Neural crest cell (in vitro differentiated cells): ENCODE measurements at regions not wholly inside any gene's neighbourhood (a gene's known extent, or its start where the extent isn't known, plus 50 kb on each side); places are given as distances from the start of the nearest gene placed in this dataset.

ENCODE experiments used
- DNase-seq: peaks from one replicate; pipeline ENCODE4 v3.0.0; 2021; ENCODE audit warnings: low read depth, mixed read lengths, low spot score
- H3K27ac Mint-ChIP-seq: one replicate; pipeline ENCODE4 v1.8.0; 2021; ENCODE audit warnings: mild to moderate bottlenecking, mixed read lengths; ENCODE audit not compliant: unreplicated experiment
- H3K27me3 Mint-ChIP-seq: 2 replicates; pipeline ENCODE4 v1.8.0; 2021; ENCODE audit warnings: low read depth, mild to moderate bottlenecking, mixed read lengths
- H3K36me3 Mint-ChIP-seq: 2 replicates; pipeline ENCODE4 v1.8.0; 2021; ENCODE audit warnings: low read depth, mild to moderate bottlenecking, mixed read lengths
- H3K4me1 Mint-ChIP-seq: 2 replicates; pipeline ENCODE4 v1.8.0; 2021; ENCODE audit warnings: mixed read lengths
- H3K4me3 Mint-ChIP-seq: one replicate; pipeline ENCODE4 v1.8.0; 2021; ENCODE audit warnings: mild to moderate bottlenecking, mixed read lengths
- H3K9me3 Mint-ChIP-seq: 2 replicates; pipeline ENCODE4 v1.8.0; 2021; ENCODE audit warnings: mixed read lengths
- TF ChIP-seq, protein P1 (sequence below): fragments of 200-600 bp; sonication (generic); conservative IDR thresholded peaks from 2 replicates; pipeline ENCODE4 v1.5.0; 2021; ENCODE audit warnings: antibody characterized with exemption, mild to moderate bottlenecking

DNA sequence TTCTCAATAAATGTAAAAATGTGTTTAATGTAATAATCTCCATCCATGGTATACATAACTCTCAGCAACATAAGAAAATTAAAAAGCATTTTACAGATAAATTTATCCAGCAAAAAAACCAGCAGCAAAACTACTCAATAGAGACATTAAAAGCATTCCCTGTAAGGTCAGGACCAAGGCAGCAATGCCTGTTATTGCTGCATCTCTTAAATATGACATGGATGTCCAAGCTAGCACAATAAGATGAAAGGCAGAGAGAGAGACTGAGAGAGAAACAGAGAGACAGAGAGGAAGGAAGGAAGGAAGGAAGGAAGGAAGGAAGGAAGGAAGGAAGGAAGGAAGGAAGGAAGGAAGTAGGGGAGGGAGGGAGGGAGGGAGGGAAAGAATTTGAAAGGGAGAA is 289.0 kb upstream of the PAPPA start:
- no peaks in the 10 kb centered on the region for H3K36me3 Mint-ChIP-seq

DNA sequence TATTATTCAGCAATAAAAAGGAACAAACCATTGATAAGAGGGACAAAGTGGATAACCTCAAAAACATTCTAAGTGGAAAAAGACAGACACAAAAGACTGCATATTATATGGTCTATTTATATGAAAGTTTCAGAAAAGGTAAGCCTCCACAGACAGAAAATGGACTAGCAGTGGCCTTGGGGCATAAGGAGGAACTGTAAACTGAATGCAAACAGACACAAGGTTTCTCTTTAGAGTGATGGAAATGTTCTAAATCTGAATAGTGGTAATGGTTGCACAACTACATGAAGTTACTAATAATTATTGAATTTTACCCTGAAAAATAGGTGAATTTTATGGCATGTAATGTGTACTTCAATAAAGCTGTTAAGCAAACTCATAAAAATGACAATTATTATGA is 286.3 kb upstream of the PAPPA start:
- no peak overlapping the region for H3K4me3 Mint-ChIP-seq
- H3K27ac Mint-ChIP-seq: no peak overlapping the region
- TF ChIP-seq, protein P1, sequence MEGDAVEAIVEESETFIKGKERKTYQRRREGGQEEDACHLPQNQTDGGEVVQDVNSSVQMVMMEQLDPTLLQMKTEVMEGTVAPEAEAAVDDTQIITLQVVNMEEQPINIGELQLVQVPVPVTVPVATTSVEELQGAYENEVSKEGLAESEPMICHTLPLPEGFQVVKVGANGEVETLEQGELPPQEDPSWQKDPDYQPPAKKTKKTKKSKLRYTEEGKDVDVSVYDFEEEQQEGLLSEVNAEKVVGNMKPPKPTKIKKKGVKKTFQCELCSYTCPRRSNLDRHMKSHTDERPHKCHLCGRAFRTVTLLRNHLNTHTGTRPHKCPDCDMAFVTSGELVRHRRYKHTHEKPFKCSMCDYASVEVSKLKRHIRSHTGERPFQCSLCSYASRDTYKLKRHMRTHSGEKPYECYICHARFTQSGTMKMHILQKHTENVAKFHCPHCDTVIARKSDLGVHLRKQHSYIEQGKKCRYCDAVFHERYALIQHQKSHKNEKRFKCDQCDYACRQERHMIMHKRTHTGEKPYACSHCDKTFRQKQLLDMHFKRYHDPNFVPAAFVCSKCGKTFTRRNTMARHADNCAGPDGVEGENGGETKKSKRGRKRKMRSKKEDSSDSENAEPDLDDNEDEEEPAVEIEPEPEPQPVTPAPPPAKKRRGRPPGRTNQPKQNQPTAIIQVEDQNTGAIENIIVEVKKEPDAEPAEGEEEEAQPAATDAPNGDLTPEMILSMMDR: no peak
- H3K9me3 Mint-ChIP-seq: no peaks in the 10 kb centered on the region
- DNase-seq: no peak
- no peaks in the 10 kb centered on the region for H3K27me3 Mint-ChIP-seq
- no peaks in the 10 kb centered on the region for H3K36me3 Mint-ChIP-seq
- no peaks in the 10 kb centered on the region for H3K4me1 Mint-ChIP-seq

More for the DNA sequence above, 289.0 kb upstream of the PAPPA start:
- no peaks in the 10 kb centered on the region for H3K9me3 Mint-ChIP-seq
- H3K27ac Mint-ChIP-seq: no peak overlapping the region
- no peaks in the 10 kb centered on the region for H3K4me1 Mint-ChIP-seq
- TF ChIP-seq, protein P1: no peak
- no peak for DNase-seq
- H3K27me3 Mint-ChIP-seq: no peaks in the 10 kb centered on the region
- no peak overlapping the region for H3K4me3 Mint-ChIP-seq

DNA sequence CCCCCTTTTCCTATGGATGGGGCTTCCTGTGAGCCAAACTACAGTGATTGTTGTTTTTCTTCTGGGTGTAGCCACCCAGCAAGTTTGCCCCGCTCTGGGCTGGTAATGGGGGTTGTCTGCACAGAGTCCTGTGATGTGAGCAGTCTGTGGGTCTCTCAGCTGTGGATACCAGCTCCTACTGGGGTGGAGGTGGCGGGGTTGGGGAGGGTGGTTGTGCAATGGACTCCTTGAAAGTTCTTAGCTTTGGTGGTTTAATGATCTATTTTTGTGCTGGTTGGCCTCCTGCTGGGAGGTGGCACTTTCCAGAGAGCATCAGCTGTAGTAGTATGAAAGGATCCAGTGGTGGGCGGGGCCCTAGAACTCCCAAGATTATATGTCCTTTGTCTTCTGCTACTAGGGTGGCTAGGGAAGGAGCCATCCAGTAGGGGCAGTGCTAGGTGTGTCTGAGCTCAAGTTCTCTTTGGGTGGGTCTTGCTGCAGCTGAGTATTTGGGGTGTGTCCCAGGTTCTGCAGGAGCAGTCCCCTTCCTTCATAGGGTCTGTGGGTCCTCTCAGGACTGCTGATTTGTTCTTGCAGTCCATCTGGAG is 275.6 kb upstream of the PAPPA start:
- H3K9me3 Mint-ChIP-seq: peaks cover 2% of the 10 kb centered on the region
- H3K36me3 Mint-ChIP-seq: no peaks in the 10 kb centered on the region
- TF ChIP-seq, protein P1: no peak
- DNase-seq: no peak
- peaks cover 3% of the 10 kb centered on the region for H3K27me3 Mint-ChIP-seq
- H3K27ac Mint-ChIP-seq: no peak overlapping the region
- no peaks in the 10 kb centered on the region for H3K4me1 Mint-ChIP-seq
- no peak overlapping the region for H3K4me3 Mint-ChIP-seq

DNA sequence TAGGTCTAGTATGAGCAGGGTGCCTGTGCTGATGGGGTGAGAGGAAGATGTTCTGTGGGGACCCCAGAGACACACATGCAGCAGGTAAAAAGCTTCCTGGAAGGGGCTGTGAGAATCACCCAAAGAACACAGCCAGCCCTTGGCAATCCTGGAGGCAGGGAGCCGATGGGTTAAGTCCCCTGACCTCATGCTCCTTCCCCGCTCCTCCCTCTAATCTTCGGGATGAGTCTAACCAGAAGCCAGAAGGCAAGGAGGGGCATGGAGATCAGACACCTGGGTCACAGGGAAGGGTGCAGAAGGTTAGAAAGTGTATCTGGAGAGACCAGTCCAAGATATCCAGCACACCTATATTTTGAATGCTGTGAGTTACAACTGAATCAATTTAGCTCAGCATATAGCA is 274.1 kb upstream of the PAPPA start:
- Mint-ChIP-seq H3K4me1 (no peaks in the 10 kb centered on the region), H3K27me3 (no peaks in the 10 kb centered on the region), H3K9me3 (peaks cover 2% of the 10 kb centered on the region), H3K36me3 (no peaks in the 10 kb centered on the region), H3K4me3 (no peak overlapping the region), H3K27ac (no peak overlapping the region)
- no peak for DNase-seq
- TF ChIP-seq, protein P1: no peak

DNA sequence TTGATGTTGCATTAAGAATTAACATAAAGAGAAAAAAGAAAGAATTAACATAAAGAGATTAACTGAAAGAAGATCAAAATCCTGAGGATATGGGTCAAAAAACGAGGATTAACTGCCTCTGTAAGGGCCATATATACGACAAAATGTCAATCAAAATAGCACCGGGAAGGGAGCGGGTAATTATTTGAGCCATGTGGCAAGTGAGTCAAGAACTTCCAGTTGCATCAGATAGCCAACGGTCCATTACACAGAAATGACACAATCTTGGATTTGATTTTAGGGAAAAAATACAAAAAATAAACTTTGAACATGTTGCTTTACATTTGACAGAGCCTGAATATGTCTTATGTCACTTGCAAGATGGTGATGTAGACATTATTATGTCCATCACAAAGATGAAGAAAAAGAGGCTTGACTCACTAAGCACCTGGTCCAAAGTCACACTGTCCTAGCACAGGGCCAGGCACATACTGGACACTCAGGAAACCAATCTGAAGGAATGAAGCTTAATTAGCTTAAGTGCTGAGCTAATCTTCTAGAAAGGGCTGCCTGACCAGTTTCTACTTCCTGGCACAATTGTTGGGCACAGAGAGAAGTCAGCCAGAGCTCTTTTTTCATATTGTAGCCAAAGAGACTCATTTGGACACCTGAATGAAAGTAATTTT is 273.2 kb upstream of the PAPPA start:
- no peak overlapping the region for H3K27ac Mint-ChIP-seq
- no peaks in the 10 kb centered on the region for H3K36me3 Mint-ChIP-seq
- TF ChIP-seq, protein P1: no peak
- H3K27me3 Mint-ChIP-seq: no peaks in the 10 kb centered on the region
- no peak overlapping the region for H3K4me3 Mint-ChIP-seq
- no peaks in the 10 kb centered on the region for H3K9me3 Mint-ChIP-seq
- no peaks in the 10 kb centered on the region for H3K4me1 Mint-ChIP-seq
- no peak for DNase-seq
